Esophagus muscularis mucosa (tissue), 4 donors: ENCODE measurements at regions not wholly inside any gene's neighbourhood (a gene's known extent, or its start where the extent isn't known, plus 50 kb on each side); places are given as distances from the start of the nearest gene placed in this dataset.
"Not testable (repeated sequence)": the region's sequence is repeated elsewhere in the genome, so short reads cannot be mapped to it uniquely, and the experiment has no call there.

ENCODE experiments used
- DNase-seq: peaks from one replicate; pipeline ENCODE4 v3.0.0-alpha.2; 2017; ENCODE audit errors: extremely low spot score
- H3K27ac ChIP-seq, 4 donors: fragments of 200-600 bp; sonication (generic); replicated peaks in 1 of 4; 1 replicate in 3 of 4; 2 replicates in 1 of 4; pipeline ENCODE4 v1.5.1; 2016 to 2019; ENCODE audit warnings: mild to moderate bottlenecking in 1 of 4
- H3K27me3 ChIP-seq, 4 donors: fragments of 200-600 bp; sonication (generic); one replicate each; pipeline versions ENCODE4 v1.5.1 to v1.6.0; 2016 to 2019
- H3K36me3 ChIP-seq, 4 donors: fragments of 200-600 bp; sonication (generic); one replicate each; pipeline ENCODE4 v1.5.1; 2016 to 2019
- H3K4me1 ChIP-seq, 4 donors: fragments of 200-600 bp; sonication (generic); one replicate each; pipeline ENCODE4 v1.5.1; 2016 to 2019
- H3K4me3 ChIP-seq, 4 donors: fragments of 200-600 bp; sonication (generic); 1 replicate in 2 of 4; 2 replicates in 2 of 4; pipeline ENCODE4 v1.5.1; 2016 to 2019; ENCODE audit warnings: mild to moderate bottlenecking in 4 of 4, moderate library complexity in 1 of 4
- H3K9me3 ChIP-seq, 4 donors: fragments of 200-600 bp; sonication (generic); 1 replicate in 3 of 4; 2 replicates in 1 of 4; pipeline ENCODE4 v1.5.1; 2016 to 2019
- CTCF ChIP-seq, 3 experiments: fragments of 200-600 bp in 2 of 3; fragments of 450-650 bp in 1 of 3; sonication (generic) in 2 of 3; IDR thresholded peaks; one replicate each; pipeline ENCODE4 v1.5.1; 2017 to 2019; ENCODE audit warnings: antibody characterized with exemption in 3 of 3, mild to moderate bottlenecking in 2 of 3, moderate library complexity in 1 of 3
- EP300 ChIP-seq: sonication (generic); formaldehyde crosslinking; IDR thresholded peaks from one replicate; pipeline ENCODE4 v1.6.1; 2017; ENCODE audit warnings: antibody characterized with exemption
- POLR2A ChIP-seq: fragments of 450-650 bp; IDR thresholded peaks from one replicate; pipeline ENCODE4 v1.6.1; 2017; ENCODE audit warnings: antibody characterized with exemption, moderate library complexity, mild to moderate bottlenecking, low read depth
- POLR2AphosphoS5 ChIP-seq, 2 donors: sonication (generic); formaldehyde crosslinking; IDR thresholded peaks; one replicate each; pipeline ENCODE4 v1.6.1; 2017; ENCODE audit warnings: antibody characterized with exemption in 2 of 2
- WGBS: methylation state at CpG from one replicate; pipeline ENCODE4 v1.1.5; 2018; 5-methylcytosine and 5-hydroxymethylcytosine counted together
- intact Hi-C: fragments of 100-400 bp; cut with DNase I; formaldehyde crosslinking; loops from one replicate; pipeline ENCODE4 v1.15.1; 2023

GRCh38 chr1:169051171-169051570 is 55.3 kb upstream of the ATP1B1 start:
- Histone ChIP-seq H3K36me3 (no peaks in the 10 kb centered on the region), H3K27ac (no peak overlapping the region), H3K9me3 (no peaks in the 10 kb centered on the region), H3K4me3 (no peak overlapping the region), H3K27me3 (no peaks in the 10 kb centered on the region), H3K4me1 (no peaks in the 10 kb centered on the region)
- WGBS, result 91% methylated on average over 2 of the region's 2 CpGs
- peak; percentile 42 for DNase-seq
- intact Hi-C loops, result no loop called here
- no peak for TF ChIP-seq CTCF (IDR thresholded peaks at IDR 0.05)
- no peak for TF ChIP-seq EP300
- TF ChIP-seq POLR2AphosphoS5 (IDR thresholded peaks at IDR 0.05), result no peak
- TF ChIP-seq POLR2A, result no peak

GRCh38 chr1:169052171-169052570 is 54.3 kb upstream of the ATP1B1 start:
- intact Hi-C loops, H3K9me3 ChIP-seq, H3K4me3 ChIP-seq, H3K36me3 ChIP-seq, H3K27ac ChIP-seq, DNase-seq, H3K27me3 ChIP-seq, H3K4me1 ChIP-seq: not testable (repeated sequence)
- 91% methylated on average over 5 of the region's 5 CpGs for WGBS

- Histone ChIP-seq H3K27ac (no peak overlapping the region), H3K9me3 (no peaks in the 10 kb centered on the region), H3K36me3 (no peaks in the 10 kb centered on the region), H3K4me1 (no peaks in the 10 kb centered on the region), H3K4me3 (no peak overlapping the region), H3K27me3 (no peaks in the 10 kb centered on the region)
- intact Hi-C loops, result no loop called here
- DNase-seq, result no peak
- 89% methylated on average over 1 of the region's 1 CpG for WGBS
- no peak for TF ChIP-seq CTCF (IDR thresholded peaks at IDR 0.05)
These were observed 53.8 kb upstream of the ATP1B1 start for GRCh38 chr1:169052727-169053126.

GRCh38 chr1:169053196-169053595 is 53.3 kb upstream of the ATP1B1 start:
- no peaks in the 10 kb centered on the region for H3K4me1 ChIP-seq
- H3K27me3 ChIP-seq, result no peaks in the 10 kb centered on the region
- no peak overlapping the region for H3K27ac ChIP-seq
- TF ChIP-seq EP300, result no peak
- no peak for TF ChIP-seq CTCF (IDR thresholded peaks at IDR 0.05)
- no peak for TF ChIP-seq POLR2AphosphoS5 (IDR thresholded peaks at IDR 0.05)
- no peak for TF ChIP-seq POLR2A
- no peak for DNase-seq
- H3K36me3 ChIP-seq, result no peaks in the 10 kb centered on the region
- H3K4me3 ChIP-seq, result no peak overlapping the region
- 84% methylated on average over 4 of the region's 4 CpGs for WGBS
- intact Hi-C loops, result no loop called here
- no peaks in the 10 kb centered on the region for H3K9me3 ChIP-seq
